ENCODE measurements at regions not wholly inside any gene's neighbourhood (a gene's known extent, or its start where the extent isn't known, plus 50 kb on each side); places are given as distances from the start of the nearest gene placed in this dataset.

- TF ChIP-seq CTCF (IDR thresholded peaks at IDR 0.05; ENCODE audit: low read depth, low read length) (no peak), MYC (IDR thresholded peaks at IDR 0.05; ENCODE audit: low read depth, low read length) (no peak), POLR2A (IDR thresholded peaks at IDR 0.05; ENCODE audit: extremely low read depth, insufficient read length) (no peak)
These were observed 1295.9 kb downstream of the ZPLD1 start for GRCh38 chr3:103730744-103731143.

Measured in NB4 (cell line).